Esophagus muscularis mucosa (tissue), 4 donors: ENCODE measurements at regions not wholly inside any gene's neighbourhood (a gene's known extent, or its start where the extent isn't known, plus 50 kb on each side); places are given as distances from the start of the nearest gene placed in this dataset.

Experiments used
- DNase-seq: peaks from one replicate; pipeline ENCODE4 v3.0.0-alpha.2; 2017; ENCODE audit errors: extremely low spot score
- H3K27ac ChIP-seq, 4 donors: fragments of 200-600 bp; sonication (generic); replicated peaks in 1 of 4; 1 replicate in 3 of 4; 2 replicates in 1 of 4; pipeline ENCODE4 v1.5.1; 2016 to 2019; ENCODE audit warnings: mild to moderate bottlenecking in 1 of 4
- H3K27me3 ChIP-seq, 4 donors: fragments of 200-600 bp; sonication (generic); one replicate each; pipeline versions ENCODE4 v1.5.1 to v1.6.0; 2016 to 2019
- H3K36me3 ChIP-seq, 4 donors: fragments of 200-600 bp; sonication (generic); one replicate each; pipeline ENCODE4 v1.5.1; 2016 to 2019
- H3K4me1 ChIP-seq, 4 donors: fragments of 200-600 bp; sonication (generic); one replicate each; pipeline ENCODE4 v1.5.1; 2016 to 2019
- H3K4me3 ChIP-seq, 4 donors: fragments of 200-600 bp; sonication (generic); 1 replicate in 2 of 4; 2 replicates in 2 of 4; pipeline ENCODE4 v1.5.1; 2016 to 2019; ENCODE audit warnings: mild to moderate bottlenecking in 4 of 4, moderate library complexity in 1 of 4
- H3K9me3 ChIP-seq, 4 donors: fragments of 200-600 bp; sonication (generic); 1 replicate in 3 of 4; 2 replicates in 1 of 4; pipeline ENCODE4 v1.5.1; 2016 to 2019
- CTCF ChIP-seq, 3 experiments: fragments of 200-600 bp in 2 of 3; fragments of 450-650 bp in 1 of 3; sonication (generic) in 2 of 3; IDR thresholded peaks; one replicate each; pipeline ENCODE4 v1.5.1; 2017 to 2019; ENCODE audit warnings: antibody characterized with exemption in 3 of 3, mild to moderate bottlenecking in 2 of 3, moderate library complexity in 1 of 3
- EP300 ChIP-seq: sonication (generic); formaldehyde crosslinking; IDR thresholded peaks from one replicate; pipeline ENCODE4 v1.6.1; 2017; ENCODE audit warnings: antibody characterized with exemption
- POLR2A ChIP-seq: fragments of 450-650 bp; IDR thresholded peaks from one replicate; pipeline ENCODE4 v1.6.1; 2017; ENCODE audit warnings: antibody characterized with exemption, moderate library complexity, mild to moderate bottlenecking, low read depth
- POLR2AphosphoS5 ChIP-seq, 2 donors: sonication (generic); formaldehyde crosslinking; IDR thresholded peaks; one replicate each; pipeline ENCODE4 v1.6.1; 2017; ENCODE audit warnings: antibody characterized with exemption in 2 of 2
- WGBS: methylation state at CpG from one replicate; pipeline ENCODE4 v1.1.5; 2018; 5-methylcytosine and 5-hydroxymethylcytosine counted together
- intact Hi-C: fragments of 100-400 bp; cut with DNase I; formaldehyde crosslinking; loops from one replicate; pipeline ENCODE4 v1.15.1; 2023

DNA sequence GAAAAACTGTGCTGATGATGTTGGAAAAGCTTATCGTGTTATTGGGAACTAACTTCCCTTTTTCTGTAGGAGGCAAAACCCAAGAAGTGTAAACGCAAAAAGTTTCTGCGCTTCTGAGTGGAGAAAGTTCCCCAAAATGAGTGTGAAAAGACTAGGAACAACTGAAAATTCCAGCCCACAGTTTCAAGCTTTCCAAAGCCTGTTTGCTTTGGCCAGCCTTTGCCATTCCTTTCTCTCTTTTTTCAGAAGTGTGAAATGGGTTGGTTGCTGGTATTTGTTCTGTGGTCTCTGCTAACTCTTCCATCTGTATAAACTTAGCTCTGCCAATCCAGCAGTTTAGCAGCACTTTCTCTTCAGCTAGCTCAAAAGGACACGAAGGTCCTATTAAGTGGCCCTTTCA lies 491.3 kb downstream of the MAFB start:
- Histone ChIP-seq H3K27ac (no peak overlapping the region), H3K27me3 (no peaks in the 10 kb centered on the region), H3K36me3 (no peaks in the 10 kb centered on the region), H3K9me3 (no peaks in the 10 kb centered on the region), H3K4me1 (peaks cover 0 to 9% (median 4%) of the 10 kb centered on the region in 4 donors), H3K4me3 (no peak overlapping the region)
- DNase-seq: no peak
- WGBS: 49% methylated on average over 4 of the region's 4 CpGs
- intact Hi-C loops: no loop called here
- no peak for TF ChIP-seq EP300
- no peak for TF ChIP-seq POLR2A
- TF ChIP-seq POLR2AphosphoS5 (IDR thresholded peaks at IDR 0.05): no peak
- no peak for TF ChIP-seq CTCF (IDR thresholded peaks at IDR 0.05)

DNA sequence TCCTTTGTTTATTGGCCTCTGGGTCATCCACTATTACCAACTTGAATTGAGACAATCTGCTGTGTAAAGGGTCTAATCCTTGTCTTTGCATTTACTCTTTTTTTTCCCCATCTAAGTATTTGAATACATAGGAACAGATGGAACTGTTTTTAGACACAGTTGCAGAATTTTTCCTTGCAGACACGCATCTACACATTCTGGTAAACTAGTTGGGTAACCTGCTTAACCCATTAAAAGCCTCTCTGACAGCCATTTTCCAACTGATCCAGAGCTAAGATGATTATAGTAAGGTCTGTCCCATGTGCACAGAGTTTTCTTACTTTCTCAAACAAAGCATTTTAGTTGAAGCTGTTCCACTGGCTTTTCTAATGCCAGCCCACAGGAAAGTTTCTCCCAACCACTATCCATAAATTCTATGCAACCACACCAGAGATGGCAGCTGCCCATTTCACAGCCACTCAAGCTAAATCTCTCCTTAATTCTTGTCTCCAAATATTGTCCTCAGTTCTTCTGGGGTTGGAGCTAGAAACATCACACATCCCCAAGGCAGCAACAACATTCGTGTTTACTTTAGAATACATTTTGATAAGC lies 492.1 kb downstream of the MAFB start:
- Histone ChIP-seq H3K4me3 (no peak overlapping the region), H3K27me3 (no peaks in the 10 kb centered on the region), H3K4me1 (peaks cover 0 to 9% (median 5%) of the 10 kb centered on the region in 4 donors), H3K9me3 (no peaks in the 10 kb centered on the region), H3K36me3 (no peaks in the 10 kb centered on the region), H3K27ac (no peak overlapping the region)
- WGBS: 58% methylated on average over 2 of the region's 2 CpGs
- intact Hi-C loops: no loop called here
- TF ChIP-seq POLR2A: no peak
- TF ChIP-seq CTCF (IDR thresholded peaks at IDR 0.05): no peak
- no peak for TF ChIP-seq POLR2AphosphoS5 (IDR thresholded peaks at IDR 0.05)
- no peak for TF ChIP-seq EP300
- DNase-seq: no peak

DNA sequence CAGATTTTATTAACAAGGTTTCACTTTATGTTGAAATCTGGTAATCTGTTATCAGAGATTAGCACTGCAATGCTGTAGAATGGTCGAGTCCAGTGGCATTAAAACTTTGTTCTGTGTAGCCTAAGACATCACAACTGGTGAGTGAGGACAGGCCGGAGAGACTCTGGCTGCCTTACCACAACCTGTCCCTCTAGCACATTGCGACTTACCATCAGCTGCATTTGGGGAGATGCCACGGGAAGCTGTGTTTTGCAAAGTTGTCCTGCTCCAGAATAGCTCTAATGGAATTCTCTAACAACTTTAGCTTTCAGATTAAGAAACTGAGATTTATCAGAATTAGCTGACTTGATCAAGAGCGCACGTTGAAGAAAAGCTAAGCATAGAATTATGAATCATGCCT lies 493.3 kb downstream of the MAFB start:
- intact Hi-C loops: no loop called here

DNA sequence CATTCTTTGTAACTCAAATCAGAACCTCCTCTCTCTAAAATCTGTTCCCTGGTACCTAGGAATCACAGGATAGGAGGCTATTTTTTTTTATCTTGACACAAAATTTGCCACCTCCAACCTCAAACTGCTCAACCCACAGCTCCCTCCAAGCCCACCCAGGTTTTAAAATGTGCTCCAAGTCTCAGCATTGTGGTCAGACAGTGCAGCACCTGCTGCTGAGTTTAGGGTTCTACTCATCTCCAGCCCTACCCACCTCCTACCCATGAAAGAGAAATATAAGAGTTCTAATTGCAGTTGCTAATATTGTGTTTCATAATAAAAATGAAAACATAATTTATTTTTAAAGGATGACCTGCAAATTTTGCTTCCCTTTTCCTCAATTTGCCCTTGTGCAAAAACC lies 496.5 kb downstream of the MAFB start:
- intact Hi-C loops: no loop called here
- Histone ChIP-seq H3K36me3 (no peaks in the 10 kb centered on the region), H3K4me1 (peaks cover 0 to 5% (median 2%) of the 10 kb centered on the region in 4 donors), H3K27ac (no peak overlapping the region), H3K4me3 (no peak overlapping the region), H3K27me3 (no peaks in the 10 kb centered on the region), H3K9me3 (no peaks in the 10 kb centered on the region)
- DNase-seq: no peak
- TF ChIP-seq EP300: no peak
- no peak for TF ChIP-seq POLR2AphosphoS5 (IDR thresholded peaks at IDR 0.05)
- TF ChIP-seq CTCF (IDR thresholded peaks at IDR 0.05): no peak
- no peak for TF ChIP-seq POLR2A

More for the DNA sequence above, 493.3 kb downstream of the MAFB start:
- Histone ChIP-seq H3K27me3 (no peaks in the 10 kb centered on the region), H3K4me1 (peaks cover 0 to 10% (median 7%) of the 10 kb centered on the region in 4 donors), H3K9me3 (no peaks in the 10 kb centered on the region), H3K27ac (no peak overlapping the region), H3K4me3 (no peak overlapping the region), H3K36me3 (no peaks in the 10 kb centered on the region)
- DNase-seq: no peak
- no peak for TF ChIP-seq EP300
- no peak for TF ChIP-seq POLR2AphosphoS5 (IDR thresholded peaks at IDR 0.05)
- TF ChIP-seq CTCF (IDR thresholded peaks at IDR 0.05): no peak
- TF ChIP-seq POLR2A: no peak
- 82% methylated on average over 5 of the region's 6 CpGs for WGBS

DNA sequence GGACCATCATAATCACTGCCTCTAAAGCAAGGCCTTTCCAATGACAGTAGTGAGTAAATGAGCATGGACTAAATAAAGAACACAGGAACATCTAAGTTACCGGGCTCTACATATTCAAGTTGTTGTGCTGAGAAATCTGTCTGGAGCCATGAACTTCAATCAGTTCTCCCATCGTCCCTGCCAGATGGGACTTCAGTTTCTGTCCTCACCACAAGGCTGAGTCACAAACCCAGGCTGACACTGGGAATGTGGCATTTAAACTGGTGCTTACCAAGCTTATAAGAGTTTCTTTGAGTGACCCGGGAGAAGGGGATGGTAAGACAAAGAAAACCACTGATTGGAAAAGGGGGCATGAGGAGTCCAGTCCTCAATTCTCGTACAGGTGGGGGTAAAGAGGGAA lies 497.0 kb downstream of the MAFB start:
- WGBS: 75% methylated on average over 4 of the region's 4 CpGs
- Histone ChIP-seq H3K9me3 (no peaks in the 10 kb centered on the region), H3K4me1 (peaks cover 0 to 5% (median 1%) of the 10 kb centered on the region in 4 donors), H3K4me3 (no peak overlapping the region), H3K27ac (no peak overlapping the region), H3K36me3 (no peaks in the 10 kb centered on the region), H3K27me3 (no peaks in the 10 kb centered on the region)
- intact Hi-C loops: no loop called here
- DNase-seq: no peak
- no peak for TF ChIP-seq CTCF (IDR thresholded peaks at IDR 0.05)
- TF ChIP-seq EP300: no peak
- TF ChIP-seq POLR2AphosphoS5 (IDR thresholded peaks at IDR 0.05): no peak
- TF ChIP-seq POLR2A: no peak
